ENCODE measurements at regions not wholly inside any gene's neighbourhood (a gene's known extent, or its start where the extent isn't known, plus 50 kb on each side); places are given as distances from the start of the nearest gene placed in this dataset.

GRCh38 chr10:9635691-9636090, 1382.0 kb upstream of the CELF2 start:
- peak; percentile 35 for DNase-seq (ENCODE audit: low read depth)

GRCh38 chr10:9636216-9636615, 1381.5 kb upstream of the CELF2 start:
- no peak for DNase-seq (ENCODE audit: low read depth)

- DNase-seq (ENCODE audit: low read depth): no peak
Observed at GRCh38 chr10:9643782-9644181, 1373.9 kb upstream of the CELF2 start.

GRCh38 chr10:9645404-9645803, 1372.3 kb upstream of the CELF2 start:
- no peak for DNase-seq (ENCODE audit: low read depth)

GRCh38 chr10:9645928-9646600, 1371.6 kb upstream of the CELF2 start:
- DNase-seq (ENCODE audit: low read depth): no peak

- no peak for DNase-seq (ENCODE audit: low read depth)
Observed at GRCh38 chr10:9654261-9654660, 1363.4 kb upstream of the CELF2 start.

- DNase-seq (ENCODE audit: low read depth): no peak
Observed at GRCh38 chr10:9656386-9656785, 1361.3 kb upstream of the CELF2 start.

GRCh38 chr10:9656996-9657395, 1360.7 kb upstream of the CELF2 start:
- no peak for DNase-seq (ENCODE audit: low read depth)

GRCh38 chr10:9657530-9657929, 1360.1 kb upstream of the CELF2 start:
- DNase-seq (ENCODE audit: low read depth): no peak

GRCh38 chr10:9668411-9668810, 1349.3 kb upstream of the CELF2 start:
- no peak for DNase-seq (ENCODE audit: low read depth)

GRCh38 chr10:9670911-9671310, 1346.8 kb upstream of the CELF2 start:
- DNase-seq (ENCODE audit: low read depth): no peak

GRCh38 chr10:9681655-9682054, 1336.0 kb upstream of the CELF2 start:
- no peak for DNase-seq (ENCODE audit: low read depth)

GRCh38 chr10:9682802-9683201, 1334.9 kb upstream of the CELF2 start:
- no peak for DNase-seq (ENCODE audit: low read depth)

- DNase-seq (ENCODE audit: low read depth): no peak
Observed at GRCh38 chr10:9684186-9684585, 1333.5 kb upstream of the CELF2 start.

- no peak for DNase-seq (ENCODE audit: low read depth)
Observed at GRCh38 chr10:9685596-9685995, 1332.1 kb upstream of the CELF2 start.

GRCh38 chr10:9688711-9689110, 1329.0 kb upstream of the CELF2 start:
- DNase-seq (ENCODE audit: low read depth): no peak

- no peak for DNase-seq (ENCODE audit: low read depth)
Observed at GRCh38 chr10:9707216-9707615, 1310.5 kb upstream of the CELF2 start.

- DNase-seq (ENCODE audit: low read depth): no peak
Observed at GRCh38 chr10:9709849-9710248, 1307.8 kb upstream of the CELF2 start.

- DNase-seq (ENCODE audit: low read depth): no peak
Observed at GRCh38 chr10:9712393-9712792, 1305.3 kb upstream of the CELF2 start.

GRCh38 chr10:9719246-9719645, 1298.4 kb upstream of the CELF2 start:
- no peak for DNase-seq (ENCODE audit: low read depth)

- no peak for DNase-seq (ENCODE audit: low read depth)
Observed at GRCh38 chr10:9733766-9734165, 1283.9 kb upstream of the CELF2 start.

GRCh38 chr10:9734218-9734617, 1283.5 kb upstream of the CELF2 start:
- no peak for DNase-seq (ENCODE audit: low read depth)

- DNase-seq (ENCODE audit: low read depth): no peak
Observed at GRCh38 chr10:9735731-9736130, 1281.9 kb upstream of the CELF2 start.

- no peak for DNase-seq (ENCODE audit: low read depth)
Observed at GRCh38 chr10:9743639-9744038, 1274.0 kb upstream of the CELF2 start.

- DNase-seq (ENCODE audit: low read depth): no peak
Observed at GRCh38 chr10:9745158-9745557, 1272.5 kb upstream of the CELF2 start.
